Mesothelial cell of epicardium (in vitro differentiated cells): ENCODE measurements at regions not wholly inside any gene's neighbourhood (a gene's known extent, or its start where the extent isn't known, plus 50 kb on each side); places are given as distances from the start of the nearest gene placed in this dataset.

Experiments
- DNase-seq, 2 experiments: peaks; one replicate each; pipeline ENCODE4 v3.0.0; 2021; ENCODE audit warnings: low spot score in 2 of 2; ENCODE audit not compliant: unreplicated experiment in 2 of 2
- H3K27ac Mint-ChIP-seq: 2 replicates; pipeline ENCODE4 v1.8.0; 2021; ENCODE audit warnings: mixed read lengths
- H3K27me3 Mint-ChIP-seq: 2 replicates; pipeline ENCODE4 v1.8.0; 2021; ENCODE audit warnings: low read depth, mixed read lengths
- H3K36me3 Mint-ChIP-seq: 2 replicates; pipeline ENCODE4 v1.8.0; 2021; ENCODE audit warnings: mixed read lengths
- H3K4me1 Mint-ChIP-seq: 2 replicates; pipeline ENCODE4 v1.8.0; 2021; ENCODE audit warnings: mixed read lengths
- H3K4me3 Mint-ChIP-seq: 2 replicates; pipeline ENCODE4 v1.8.0; 2021; ENCODE audit warnings: mild to moderate bottlenecking, moderate library complexity, mixed read lengths
- H3K9me3 Mint-ChIP-seq: 2 replicates; pipeline ENCODE4 v1.8.0; 2021; ENCODE audit warnings: mixed read lengths
- CTCF ChIP-seq: fragments of 200-600 bp; sonication (generic); IDR thresholded peaks from one replicate; pipeline ENCODE4 v1.5.0; 2021; ENCODE audit warnings: antibody characterized with exemption; ENCODE audit not compliant: unreplicated experiment

GRCh38 chr1:5555853-5556252 is 436.4 kb downstream of the NPHP4 start:
- Mint-ChIP-seq H3K9me3 (peaks cover 19% of the 10 kb centered on the region), H3K4me1 (no peaks in the 10 kb centered on the region), H3K27ac (no peak overlapping the region), H3K27me3 (peaks cover 35% of the 10 kb centered on the region), H3K4me3 (no peak overlapping the region), H3K36me3 (no peaks in the 10 kb centered on the region)
- no peak for DNase-seq
- no peak for TF ChIP-seq CTCF

- TF ChIP-seq CTCF: no peak
- no peaks in the 10 kb centered on the region for H3K4me1 Mint-ChIP-seq
- H3K9me3 Mint-ChIP-seq: peaks cover 22% of the 10 kb centered on the region
- no peak overlapping the region for H3K27ac Mint-ChIP-seq
- DNase-seq: no peak
- H3K27me3 Mint-ChIP-seq: peaks cover 42% of the 10 kb centered on the region
- H3K36me3 Mint-ChIP-seq: no peaks in the 10 kb centered on the region
- H3K4me3 Mint-ChIP-seq: no peak overlapping the region
Observed at GRCh38 chr1:5554784-5555183, 437.4 kb downstream of the NPHP4 start.

DNA sequence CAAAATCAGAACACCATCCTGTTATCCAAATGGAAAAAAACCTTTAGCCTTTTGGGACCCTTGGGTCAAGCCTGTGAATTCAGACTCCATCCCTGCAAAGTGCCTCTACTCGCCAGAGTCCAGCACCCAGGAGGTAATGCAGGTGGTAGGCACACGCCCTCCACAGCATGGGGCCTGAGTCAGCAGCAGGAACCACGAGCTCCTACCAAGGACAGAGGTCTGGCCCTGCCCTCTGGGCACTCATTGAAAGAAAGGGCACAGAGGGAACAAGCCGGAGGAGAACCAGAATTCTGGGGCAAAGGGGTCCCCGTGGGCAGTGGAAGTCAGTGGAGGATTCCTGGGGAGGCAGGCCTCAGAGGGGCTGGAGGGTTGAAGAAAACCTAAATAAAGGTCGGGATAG is 438.1 kb downstream of the NPHP4 start:
- Mint-ChIP-seq H3K4me1 (no peaks in the 10 kb centered on the region), H3K4me3 (no peak overlapping the region), H3K36me3 (no peaks in the 10 kb centered on the region), H3K27ac (no peak overlapping the region), H3K9me3 (peaks cover 23% of the 10 kb centered on the region), H3K27me3 (peaks cover 44% of the 10 kb centered on the region)
- DNase-seq: no peak
- no peak for TF ChIP-seq CTCF

DNA sequence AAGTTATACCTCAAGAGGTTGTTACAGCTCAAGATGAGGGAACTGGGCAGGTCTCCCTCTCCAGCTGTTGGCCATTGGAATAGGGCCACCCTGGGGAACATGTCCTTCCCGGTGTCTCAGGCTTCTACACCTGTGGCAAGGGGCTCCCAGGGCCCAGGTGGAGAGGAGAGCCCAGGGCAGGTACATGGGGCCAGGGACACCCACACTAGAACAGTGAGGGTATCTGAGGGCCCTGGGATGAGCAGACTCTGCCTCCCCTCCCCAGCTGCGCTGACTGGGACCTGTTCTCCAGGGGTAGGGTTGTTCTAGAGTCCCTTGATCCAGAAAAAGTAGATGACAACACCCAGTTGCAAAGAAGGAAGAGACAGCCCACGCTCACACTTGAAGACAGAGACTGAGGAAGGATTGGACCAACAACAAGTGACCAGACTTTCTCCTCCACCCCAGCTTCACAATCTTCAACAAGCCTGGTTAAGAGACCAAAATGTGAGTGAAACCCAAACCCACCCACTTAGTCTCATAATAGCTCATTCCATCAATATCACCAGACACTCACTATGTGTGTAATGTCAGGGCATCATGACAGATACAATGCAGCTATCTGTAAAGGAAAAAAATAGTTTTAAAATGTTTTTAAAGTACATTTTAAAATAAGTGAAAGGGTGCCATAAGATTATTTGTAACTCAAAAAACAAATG is 439.3 kb downstream of the NPHP4 start:
- no peaks in the 10 kb centered on the region for H3K36me3 Mint-ChIP-seq
- no peak overlapping the region for H3K4me3 Mint-ChIP-seq

GRCh38 chr1:5551274-5551975 is 440.8 kb downstream of the NPHP4 start:
- H3K4me1 Mint-ChIP-seq: no peaks in the 10 kb centered on the region
- DNase-seq: no peak
- no peak overlapping the region for H3K4me3 Mint-ChIP-seq
- H3K27me3 Mint-ChIP-seq: peaks cover 62% of the 10 kb centered on the region
- no peaks in the 10 kb centered on the region for H3K36me3 Mint-ChIP-seq
- TF ChIP-seq CTCF: no peak
- no peak overlapping the region for H3K27ac Mint-ChIP-seq
- peaks cover 9% of the 10 kb centered on the region for H3K9me3 Mint-ChIP-seq

More for the DNA sequence above, 439.3 kb downstream of the NPHP4 start:
- no peak for DNase-seq
- Mint-ChIP-seq H3K9me3 (peaks cover 11% of the 10 kb centered on the region), H3K4me1 (no peaks in the 10 kb centered on the region), H3K27me3 (peaks cover 52% of the 10 kb centered on the region), H3K27ac (no peak overlapping the region)
- no peak for TF ChIP-seq CTCF
